ENCODE measurements at regions not wholly inside any gene's neighbourhood (a gene's known extent, or its start where the extent isn't known, plus 50 kb on each side); places are given as distances from the start of the nearest gene placed in this dataset.

- TF ChIP-seq CTCF (IDR thresholded peaks at IDR 0.05): no peak
- no peaks in the 10 kb centered on the region for H3K9me3 ChIP-seq
- intact Hi-C loops (cut with DNase I): no loop called here
- no peaks in the 10 kb centered on the region for H3K27me3 ChIP-seq
- no peak overlapping the region for H3K27ac ChIP-seq
- no peaks in the 10 kb centered on the region for H3K4me1 ChIP-seq
- H3K4me3 ChIP-seq: no peak overlapping the region
- DNase-seq (ENCODE audit: low spot score in 2 of 2): no peak
- no peaks in the 10 kb centered on the region for H3K36me3 ChIP-seq
These were observed 173.2 kb downstream of the DLEU7 start for GRCh38 chr13:50670272-50670671.

- no peaks in the 10 kb centered on the region for H3K27me3 ChIP-seq
- no peaks in the 10 kb centered on the region for H3K4me1 ChIP-seq
- intact Hi-C loops (cut with DNase I): no loop called here
- no peak for TF ChIP-seq CTCF (IDR thresholded peaks at IDR 0.05)
- no peaks in the 10 kb centered on the region for H3K9me3 ChIP-seq
- H3K36me3 ChIP-seq: no peaks in the 10 kb centered on the region
- H3K4me3 ChIP-seq: no peak overlapping the region
- H3K27ac ChIP-seq: no peak overlapping the region
- no peak for DNase-seq (ENCODE audit: low spot score in 2 of 2)
These were observed 172.5 kb downstream of the DLEU7 start for GRCh38 chr13:50670847-50671496.

GRCh38 chr13:50671497-50671850 is 172.0 kb downstream of the DLEU7 start:
- Histone ChIP-seq H3K9me3 (no peaks in the 10 kb centered on the region), H3K36me3 (no peaks in the 10 kb centered on the region), H3K4me1 (no peaks in the 10 kb centered on the region), H3K4me3 (no peak overlapping the region), H3K27ac (no peak overlapping the region), H3K27me3 (no peaks in the 10 kb centered on the region)
- intact Hi-C loops (cut with DNase I): no loop called here
- no peak for TF ChIP-seq CTCF (IDR thresholded peaks at IDR 0.05)
- no peak for DNase-seq (ENCODE audit: low spot score in 2 of 2)

GRCh38 chr13:50672025-50672424 is 171.5 kb downstream of the DLEU7 start:
- H3K9me3 ChIP-seq: no peaks in the 10 kb centered on the region
- TF ChIP-seq CTCF (IDR thresholded peaks at IDR 0.05): no peak
- no peaks in the 10 kb centered on the region for H3K36me3 ChIP-seq
- intact Hi-C loops (cut with DNase I): no loop called here
- no peak for DNase-seq (ENCODE audit: low spot score in 2 of 2)
- H3K27me3 ChIP-seq: no peaks in the 10 kb centered on the region
- H3K4me3 ChIP-seq: no peak overlapping the region
- H3K27ac ChIP-seq: no peak overlapping the region
- H3K4me1 ChIP-seq: no peaks in the 10 kb centered on the region

GRCh38 chr13:50675651-50676050 is 167.8 kb downstream of the DLEU7 start:
- intact Hi-C loops (cut with DNase I): no loop called here
- Histone ChIP-seq H3K4me1 (no peaks in the 10 kb centered on the region), H3K27ac (no peak overlapping the region), H3K4me3 (no peak overlapping the region), H3K36me3 (no peaks in the 10 kb centered on the region), H3K9me3 (no peaks in the 10 kb centered on the region), H3K27me3 (no peaks in the 10 kb centered on the region)
- TF ChIP-seq CTCF (IDR thresholded peaks at IDR 0.05): no peak
- DNase-seq (ENCODE audit: low spot score in 2 of 2): no peak

GRCh38 chr13:50676602-50677001 is 166.9 kb downstream of the DLEU7 start:
- Histone ChIP-seq H3K27ac (no peak overlapping the region), H3K27me3 (no peaks in the 10 kb centered on the region), H3K4me1 (no peaks in the 10 kb centered on the region), H3K36me3 (no peaks in the 10 kb centered on the region), H3K4me3 (no peak overlapping the region), H3K9me3 (no peaks in the 10 kb centered on the region)
- intact Hi-C loops (cut with DNase I): no loop called here
- no peak for TF ChIP-seq CTCF (IDR thresholded peaks at IDR 0.05)
- no peak for DNase-seq (ENCODE audit: low spot score in 2 of 2)
